ENCODE measurements at regions not wholly inside any gene's neighbourhood (a gene's known extent, or its start where the extent isn't known, plus 50 kb on each side); places are given as distances from the start of the nearest gene placed in this dataset.

DNA sequence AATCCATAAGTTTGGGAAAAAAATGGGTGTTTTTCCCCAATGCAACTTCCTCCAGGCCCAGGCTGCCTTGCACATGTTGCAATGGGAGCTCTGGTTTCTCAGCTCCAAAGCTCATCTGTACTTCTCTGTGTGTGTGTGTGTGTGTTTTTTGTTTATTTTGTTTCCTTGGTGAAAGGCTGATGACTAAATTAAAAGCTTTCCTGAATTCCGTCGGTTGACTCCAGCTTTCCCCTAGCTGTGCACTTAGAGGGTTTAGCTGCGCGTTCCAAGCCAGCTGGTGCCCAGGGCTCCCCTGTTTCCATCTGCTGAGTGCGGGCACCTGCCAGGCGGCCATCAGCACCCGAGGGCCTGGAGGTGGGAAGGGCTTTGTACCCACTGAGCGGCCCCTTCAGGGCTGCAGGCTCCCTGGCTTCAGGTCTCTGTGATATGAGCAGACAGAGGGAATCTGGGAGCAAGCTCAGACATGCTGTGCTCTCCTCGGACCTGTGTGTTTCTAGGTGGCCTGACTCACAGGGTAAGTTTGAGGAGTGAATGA, 129.1 kb upstream of the SOX1 start:
- H3K27me3 Mint-ChIP-seq (ENCODE audit: low read depth) = peaks cover 15% of the 10 kb centered on the region
- no peak overlapping the region for H3K4me3 Mint-ChIP-seq
- CTCF ChIA-PET = no interaction called here
- H3K9me3 Mint-ChIP-seq = peaks cover 4% of the 10 kb centered on the region
- intact Hi-C loops (cut with micrococcal nuclease) = no loop called here
- H3K27ac Mint-ChIP-seq = no peak overlapping the region
- H3K36me3 Mint-ChIP-seq (ENCODE audit: low read depth) = no peaks in the 10 kb centered on the region
- H3K4me1 Mint-ChIP-seq (ENCODE audit: low read depth) = no peaks in the 10 kb centered on the region
- DNase-seq = no peak

DNA sequence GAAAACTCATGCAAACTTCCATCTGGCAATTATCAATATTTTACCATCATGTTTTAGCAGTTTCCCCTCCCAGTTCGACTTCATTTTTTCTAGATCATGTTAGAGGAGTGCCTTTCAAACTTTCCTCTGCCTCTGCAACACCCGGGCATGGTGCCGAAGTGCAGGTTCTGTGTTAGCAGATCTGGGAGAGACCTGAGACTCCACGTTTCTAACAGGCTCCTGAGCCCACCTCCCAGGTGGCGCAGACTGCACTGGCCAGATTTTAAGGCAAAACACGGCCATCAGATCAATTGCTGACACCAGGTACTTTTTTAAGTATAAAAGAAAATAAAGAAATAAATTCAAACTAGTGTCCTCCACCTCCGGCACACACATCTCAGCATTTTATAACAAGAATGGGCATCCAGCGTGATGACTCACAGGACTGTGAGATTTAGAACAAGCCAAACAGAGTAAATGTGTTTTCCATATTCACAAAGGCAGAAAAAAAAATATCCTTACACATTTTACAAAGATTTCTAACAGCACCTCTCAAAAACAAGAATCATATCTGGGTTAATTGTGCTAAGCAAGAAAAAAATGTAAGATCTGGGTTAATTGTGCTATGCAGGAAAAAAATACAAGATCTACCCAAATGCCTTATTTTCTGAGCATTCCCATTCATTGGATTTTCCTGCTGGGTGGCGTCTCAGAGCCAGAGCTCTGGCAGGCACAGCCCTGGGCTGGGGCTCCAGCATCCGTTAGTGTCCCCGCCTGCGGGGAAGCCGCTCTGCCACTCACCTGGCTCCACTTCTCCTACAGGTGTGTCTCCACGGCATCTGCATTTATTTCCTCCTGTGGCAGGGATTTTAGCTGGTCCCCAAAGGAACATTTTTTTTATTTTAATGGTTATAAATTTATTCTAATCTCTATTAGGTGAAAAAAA, 127.9 kb upstream of the SOX1 start:
- CTCF ChIA-PET = no interaction called here
- DNase-seq = no peak
- Mint-ChIP-seq H3K9me3 (no peaks in the 10 kb centered on the region), H3K36me3 (ENCODE audit: low read depth) (no peaks in the 10 kb centered on the region), H3K4me1 (ENCODE audit: low read depth) (no peaks in the 10 kb centered on the region), H3K4me3 (no peak overlapping the region), H3K27ac (no peak overlapping the region), H3K27me3 (ENCODE audit: low read depth) (peaks cover 15% of the 10 kb centered on the region)
- intact Hi-C loops (cut with micrococcal nuclease) = no loop called here

DNA sequence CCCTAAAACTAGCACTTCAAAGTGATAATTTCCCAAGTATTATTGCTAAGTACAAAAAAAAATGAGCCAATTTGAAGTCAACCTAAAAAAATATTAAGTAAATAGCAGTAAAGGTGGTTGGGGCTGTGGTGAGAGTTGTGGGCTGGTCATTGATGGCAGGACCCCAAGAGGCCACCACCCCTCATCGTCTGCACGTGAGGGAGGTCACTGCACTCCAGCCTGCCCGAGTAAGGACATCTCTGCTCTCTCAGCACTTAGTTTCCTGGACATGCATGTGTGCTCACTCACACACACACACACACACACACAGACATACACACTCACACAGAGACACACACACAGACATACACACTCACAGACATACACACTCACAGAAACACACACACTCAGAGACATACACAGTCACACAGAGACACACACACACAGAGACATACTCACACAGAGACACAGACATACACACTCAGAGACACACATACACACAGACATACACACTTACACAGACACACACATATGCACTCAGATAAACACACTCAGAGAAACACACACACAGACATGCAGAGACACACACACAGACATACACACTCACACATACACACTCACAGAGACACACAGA, 127.2 kb upstream of the SOX1 start:
- Mint-ChIP-seq H3K27me3 (ENCODE audit: low read depth) (peaks cover 15% of the 10 kb centered on the region), H3K4me1 (ENCODE audit: low read depth) (no peaks in the 10 kb centered on the region), H3K27ac (no peak overlapping the region), H3K36me3 (ENCODE audit: low read depth) (no peaks in the 10 kb centered on the region), H3K9me3 (no peaks in the 10 kb centered on the region), H3K4me3 (no peak overlapping the region)
- no peak for DNase-seq
- intact Hi-C loops (cut with micrococcal nuclease) = no loop called here
- CTCF ChIA-PET = no interaction called here

DNA sequence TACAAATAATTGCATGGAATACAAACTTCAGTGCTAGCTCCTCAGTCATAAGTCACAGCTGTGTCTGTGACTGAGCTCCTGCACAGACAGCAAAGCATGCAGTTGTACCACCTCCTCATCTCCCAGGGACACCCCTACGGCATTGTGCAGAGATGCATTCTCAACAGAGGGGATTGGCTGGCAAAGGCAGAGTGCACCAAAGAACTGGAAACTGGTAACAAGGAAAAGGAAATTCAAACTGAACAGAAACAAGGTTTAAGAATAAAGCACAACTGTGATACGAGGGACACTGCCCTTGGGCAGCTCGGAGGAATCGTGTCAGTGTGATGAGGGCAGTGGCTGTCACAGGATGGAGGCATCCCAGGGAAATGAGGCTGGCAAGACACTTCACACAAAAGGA, 126.1 kb upstream of the SOX1 start:
- Mint-ChIP-seq H3K9me3 (no peaks in the 10 kb centered on the region), H3K36me3 (ENCODE audit: low read depth) (no peaks in the 10 kb centered on the region), H3K4me1 (ENCODE audit: low read depth) (no peaks in the 10 kb centered on the region), H3K27ac (no peak overlapping the region), H3K4me3 (no peak overlapping the region), H3K27me3 (ENCODE audit: low read depth) (peaks cover 15% of the 10 kb centered on the region)
- CTCF ChIA-PET = no interaction called here
- DNase-seq = no peak
- intact Hi-C loops (cut with micrococcal nuclease) = no loop called here

DNA sequence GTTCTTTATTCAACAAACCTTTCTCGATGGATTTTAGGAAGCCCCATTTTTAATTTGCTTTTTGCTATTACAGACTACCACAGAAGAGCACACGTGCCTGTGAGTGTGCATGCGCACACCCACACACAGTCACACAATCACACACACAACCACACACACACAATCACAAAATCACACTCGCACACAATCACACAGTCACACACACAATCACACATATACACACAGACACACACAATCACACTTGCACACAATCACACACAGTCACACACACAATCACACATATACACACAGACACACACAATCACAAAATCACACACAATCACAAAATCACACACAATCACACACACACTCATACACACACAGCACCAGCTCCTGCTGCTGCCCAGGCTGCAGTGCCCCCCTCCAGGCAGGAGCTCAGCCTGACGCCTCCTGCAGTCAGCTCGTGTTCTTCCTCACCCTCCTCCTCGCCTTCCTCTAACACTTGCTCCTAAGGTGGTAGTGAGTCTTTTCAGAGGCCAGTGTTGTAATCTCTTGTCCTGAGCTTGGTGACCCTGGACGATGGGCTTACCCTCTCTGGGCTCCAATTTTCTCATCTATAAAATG, 125.0 kb upstream of the SOX1 start:
- no peaks in the 10 kb centered on the region for H3K4me1 Mint-ChIP-seq (ENCODE audit: low read depth)
- intact Hi-C loops (cut with micrococcal nuclease) = no loop called here
- H3K9me3 Mint-ChIP-seq = no peaks in the 10 kb centered on the region
- H3K4me3 Mint-ChIP-seq = no peak overlapping the region
- no peaks in the 10 kb centered on the region for H3K36me3 Mint-ChIP-seq (ENCODE audit: low read depth)
- CTCF ChIA-PET = no interaction called here
- DNase-seq = no peak
- H3K27ac Mint-ChIP-seq = no peak overlapping the region
- peaks cover 12% of the 10 kb centered on the region for H3K27me3 Mint-ChIP-seq (ENCODE audit: low read depth)

DNA sequence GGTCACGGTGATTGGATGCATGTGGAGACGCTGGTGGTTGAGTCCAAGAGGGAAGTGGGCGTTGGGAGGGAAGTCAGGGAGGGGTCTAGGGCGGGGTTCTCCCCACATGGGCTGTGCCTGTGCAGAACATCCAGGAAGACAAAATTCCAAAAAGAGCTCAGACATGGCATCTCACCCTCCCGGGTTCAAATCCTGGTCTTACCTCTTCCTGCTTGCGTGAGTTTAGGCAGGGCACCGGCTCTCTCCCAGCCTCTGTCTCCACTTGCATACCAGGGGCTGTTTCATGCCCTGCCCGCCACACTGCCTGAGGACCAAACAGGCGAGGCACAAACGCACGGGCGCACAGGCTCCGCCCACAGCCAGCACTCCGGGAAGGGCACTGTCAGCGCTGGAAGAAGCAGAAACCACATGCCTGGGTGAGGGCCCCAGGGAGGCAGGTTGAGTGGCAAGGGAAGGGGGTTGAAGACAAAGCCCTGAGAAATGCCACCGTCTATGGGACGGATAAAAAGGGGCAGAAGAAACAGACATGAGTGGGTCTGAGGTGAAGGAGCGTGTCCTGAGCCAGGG, 123.6 kb upstream of the SOX1 start:
- H3K4me1 Mint-ChIP-seq (ENCODE audit: low read depth) = no peaks in the 10 kb centered on the region
- no peak overlapping the region for H3K27ac Mint-ChIP-seq
- no peak overlapping the region for H3K4me3 Mint-ChIP-seq
- no peaks in the 10 kb centered on the region for H3K36me3 Mint-ChIP-seq (ENCODE audit: low read depth)
- no peaks in the 10 kb centered on the region for H3K9me3 Mint-ChIP-seq
- intact Hi-C loops (cut with micrococcal nuclease) = no loop called here
- no peak for DNase-seq
- H3K27me3 Mint-ChIP-seq (ENCODE audit: low read depth) = peaks cover 13% of the 10 kb centered on the region
- CTCF ChIA-PET = no interaction called here

DNA sequence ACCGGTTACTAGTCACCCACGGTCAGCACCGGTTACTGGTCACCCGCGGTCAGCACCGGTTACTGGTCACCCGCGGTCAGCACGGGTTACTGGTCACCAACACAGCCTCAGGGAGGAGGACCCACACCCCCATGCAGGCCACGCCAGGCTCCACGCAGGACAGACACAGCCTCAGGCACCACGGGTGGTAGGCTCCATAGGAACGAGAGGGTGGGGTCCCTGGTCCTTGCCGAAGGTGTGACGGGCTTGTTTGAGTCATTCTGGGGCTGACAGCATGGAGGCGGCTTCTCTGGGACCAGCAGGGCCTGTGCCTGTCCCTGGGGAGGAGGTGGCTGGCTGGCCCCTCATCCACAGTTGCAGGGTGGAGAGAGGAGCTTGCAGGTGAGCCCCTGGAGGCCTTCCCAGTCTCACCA, 122.8 kb upstream of the SOX1 start:
- no peak for DNase-seq
- intact Hi-C loops (cut with micrococcal nuclease) = no loop called here
- CTCF ChIA-PET = no interaction called here
- Mint-ChIP-seq H3K9me3 (no peaks in the 10 kb centered on the region), H3K27ac (no peak overlapping the region), H3K4me1 (ENCODE audit: low read depth) (no peaks in the 10 kb centered on the region), H3K27me3 (ENCODE audit: low read depth) (peaks cover 15% of the 10 kb centered on the region), H3K36me3 (ENCODE audit: low read depth) (no peaks in the 10 kb centered on the region), H3K4me3 (no peak overlapping the region)

DNA sequence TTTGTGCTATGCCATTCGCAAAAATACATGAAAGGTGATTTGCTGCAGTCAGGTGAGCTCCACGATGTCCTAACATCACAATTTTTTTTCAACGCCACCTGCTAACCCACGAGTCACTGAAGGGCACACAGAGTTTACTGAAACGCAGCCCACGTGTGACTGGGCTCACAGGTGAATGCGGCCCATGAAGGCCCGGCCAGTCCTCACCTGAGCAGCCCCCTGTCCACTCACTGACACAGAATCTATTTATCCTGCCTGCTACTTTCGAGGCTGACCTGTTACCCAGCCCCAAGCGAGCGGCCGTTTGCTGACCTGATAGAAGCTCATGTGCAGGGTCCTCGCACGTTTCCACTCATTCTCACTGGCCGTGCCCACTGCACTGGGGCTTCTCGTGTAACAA, 121.9 kb upstream of the SOX1 start:
- Mint-ChIP-seq H3K4me1 (ENCODE audit: low read depth) (no peaks in the 10 kb centered on the region), H3K9me3 (no peaks in the 10 kb centered on the region), H3K27ac (no peak overlapping the region), H3K4me3 (no peak overlapping the region), H3K27me3 (ENCODE audit: low read depth) (peaks cover 11% of the 10 kb centered on the region), H3K36me3 (ENCODE audit: low read depth) (no peaks in the 10 kb centered on the region)
- CTCF ChIA-PET = no interaction called here
- no peak for DNase-seq
- intact Hi-C loops (cut with micrococcal nuclease) = no loop called here

DNA sequence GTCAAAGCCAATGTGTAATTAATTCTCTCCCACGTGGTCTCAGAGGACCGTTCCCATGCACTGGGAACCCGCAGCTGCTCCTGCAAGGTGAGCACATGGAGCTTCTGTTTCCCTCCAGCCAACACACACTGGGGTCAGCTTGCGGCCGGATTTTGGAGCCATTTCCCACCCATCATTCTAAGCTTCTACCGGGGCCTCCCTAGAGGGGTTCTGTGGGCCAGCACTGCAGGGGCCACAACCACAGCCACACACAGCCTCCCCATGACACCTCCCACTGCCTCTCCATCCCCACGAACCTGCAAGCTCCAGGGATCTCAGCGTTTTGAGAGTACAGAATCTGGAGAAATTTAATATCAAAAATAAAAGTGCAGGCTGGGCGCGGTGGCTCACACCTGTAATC, 120.7 kb upstream of the SOX1 start:
- CTCF ChIA-PET = no interaction called here
- Mint-ChIP-seq H3K36me3 (ENCODE audit: low read depth) (no peaks in the 10 kb centered on the region), H3K9me3 (no peaks in the 10 kb centered on the region), H3K4me3 (no peak overlapping the region), H3K4me1 (ENCODE audit: low read depth) (no peaks in the 10 kb centered on the region), H3K27me3 (ENCODE audit: low read depth) (peaks cover 8% of the 10 kb centered on the region), H3K27ac (no peak overlapping the region)
- intact Hi-C loops (cut with micrococcal nuclease) = no loop called here
- DNase-seq = no peak

DNA sequence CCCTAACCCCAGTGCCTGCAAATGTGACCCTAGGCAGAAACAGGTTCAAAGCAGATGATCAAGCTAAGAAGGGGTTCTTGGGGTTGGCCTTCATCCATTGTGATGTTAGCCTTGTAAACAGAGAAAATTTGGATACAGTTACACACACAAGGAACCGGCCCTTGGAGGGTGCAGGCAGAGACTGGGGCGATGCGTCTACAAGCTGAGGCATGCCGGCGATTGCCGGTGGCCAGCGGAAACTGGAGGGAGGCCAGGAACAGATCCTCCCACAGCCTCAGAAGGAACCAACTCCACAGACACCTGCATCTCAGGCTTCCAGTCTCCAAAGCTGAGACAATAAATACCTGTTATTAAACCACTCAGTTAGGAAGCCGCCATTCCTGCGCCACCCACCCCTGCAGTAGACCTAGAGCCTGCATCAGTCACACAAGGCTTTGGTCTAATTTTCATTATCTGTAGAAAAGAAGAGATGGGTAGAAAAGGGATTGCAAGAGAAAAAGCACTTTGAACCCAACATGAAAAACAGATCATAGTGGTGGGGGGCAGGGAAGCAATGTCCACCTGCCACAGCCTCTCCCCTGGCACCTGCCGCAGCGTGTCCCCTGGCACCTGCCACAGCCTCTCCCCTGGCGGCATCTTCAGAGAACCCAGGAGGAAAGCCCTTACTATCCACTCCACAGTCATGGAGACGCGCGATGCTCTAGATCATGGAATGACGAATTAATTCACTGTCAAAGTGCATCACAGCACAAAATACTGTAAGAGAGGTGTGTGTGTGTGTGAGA, 119.7 kb upstream of the SOX1 start:
- H3K4me1 Mint-ChIP-seq (ENCODE audit: low read depth) = no peaks in the 10 kb centered on the region
- CTCF ChIA-PET = no interaction called here
- no peak overlapping the region for H3K27ac Mint-ChIP-seq

DNA sequence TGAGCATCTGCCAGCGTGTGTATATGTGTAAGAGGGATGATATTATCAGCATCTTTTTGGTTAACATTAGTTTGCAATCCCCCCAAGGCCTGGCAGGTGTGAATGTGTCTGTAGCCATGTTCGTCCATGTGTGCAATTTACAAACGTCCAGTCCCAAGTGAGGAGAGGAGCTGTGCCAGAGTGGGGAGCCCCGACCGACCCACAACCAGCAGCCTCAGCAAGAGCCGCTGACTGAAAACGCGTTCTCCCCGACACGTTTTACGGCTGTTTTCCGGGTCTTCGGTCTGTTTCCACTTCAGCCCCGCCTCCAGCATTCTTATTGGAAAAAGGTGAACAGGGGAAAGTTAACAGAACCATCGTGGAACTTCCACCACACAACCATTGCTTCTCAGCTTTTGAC, 119.1 kb upstream of the SOX1 start:
- Mint-ChIP-seq H3K4me3 (no peak overlapping the region), H3K9me3 (no peaks in the 10 kb centered on the region), H3K36me3 (ENCODE audit: low read depth) (no peaks in the 10 kb centered on the region), H3K4me1 (ENCODE audit: low read depth) (no peaks in the 10 kb centered on the region), H3K27me3 (ENCODE audit: low read depth) (peaks cover 8% of the 10 kb centered on the region), H3K27ac (no peak overlapping the region)
- intact Hi-C loops (cut with micrococcal nuclease) = no loop called here
- CTCF ChIA-PET = no interaction called here
- no peak for DNase-seq

More for the DNA sequence above, 119.7 kb upstream of the SOX1 start:
- Mint-ChIP-seq H3K4me3 (no peak overlapping the region), H3K27me3 (ENCODE audit: low read depth) (peaks cover 8% of the 10 kb centered on the region), H3K36me3 (ENCODE audit: low read depth) (no peaks in the 10 kb centered on the region), H3K9me3 (no peaks in the 10 kb centered on the region)
- intact Hi-C loops (cut with micrococcal nuclease) = no loop called here
- no peak for DNase-seq

DNA sequence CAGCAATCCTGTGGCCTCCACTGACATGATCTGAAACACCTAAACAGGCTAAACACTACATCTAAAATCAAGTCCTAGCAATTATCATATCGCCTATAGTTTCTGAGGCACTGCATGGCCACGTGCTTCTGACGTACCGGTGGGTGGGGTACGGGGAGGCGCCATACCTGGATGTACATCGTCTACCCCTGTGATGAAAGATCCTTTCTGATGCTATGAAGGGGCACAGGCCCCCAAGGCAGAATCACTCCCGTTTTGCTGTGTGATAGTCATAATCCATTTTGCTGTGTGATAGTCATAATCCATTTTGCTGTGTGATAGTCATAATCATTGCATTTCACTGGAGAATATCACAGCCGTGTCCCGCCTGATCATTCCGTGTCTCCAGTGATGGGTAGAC, 118.7 kb upstream of the SOX1 start:
- no peak for DNase-seq
- no peaks in the 10 kb centered on the region for H3K9me3 Mint-ChIP-seq
- H3K4me3 Mint-ChIP-seq = no peak overlapping the region
- no peaks in the 10 kb centered on the region for H3K4me1 Mint-ChIP-seq (ENCODE audit: low read depth)
- H3K27ac Mint-ChIP-seq = no peak overlapping the region
- H3K36me3 Mint-ChIP-seq (ENCODE audit: low read depth) = no peaks in the 10 kb centered on the region
- peaks cover 8% of the 10 kb centered on the region for H3K27me3 Mint-ChIP-seq (ENCODE audit: low read depth)
- CTCF ChIA-PET = no interaction called here
- intact Hi-C loops (cut with micrococcal nuclease) = no loop called here
